HUDEP-2 (cell line): ENCODE measurements at regions not wholly inside any gene's neighbourhood (a gene's known extent, or its start where the extent isn't known, plus 50 kb on each side); places are given as distances from the start of the nearest gene placed in this dataset.
"Not testable (repeated sequence)": the region's sequence is repeated elsewhere in the genome, so short reads cannot be mapped to it uniquely, and the experiment has no call there.

Source experiments
- DNase-seq, 76 experiments: peaks; one replicate each; lab custom pipeline; 2025; ENCODE audit not compliant: unreplicated experiment in 76 of 76; lab: John Stamatoyannopoulos, UW

- no peak for DNase-seq
Observed at GRCh38 chr1:184822267-184822666, 67.6 kb upstream of the EDEM3 start.

- no peak for DNase-seq
Observed at GRCh38 chr1:184821658-184822057, 67.0 kb upstream of the EDEM3 start.

GRCh38 chr1:184820956-184821355 is 66.3 kb upstream of the EDEM3 start:
- no peak for DNase-seq

- no peak for DNase-seq
Observed at GRCh38 chr1:184820218-184820750, 65.6 kb upstream of the EDEM3 start.

- DNase-seq, result no peak
Observed at GRCh38 chr1:184818646-184819045, 64.0 kb upstream of the EDEM3 start.

GRCh38 chr1:184817003-184817402 is 62.3 kb upstream of the EDEM3 start:
- DNase-seq, result not testable (repeated sequence)

GRCh38 chr1:184813528-184814089 is 59.0 kb upstream of the EDEM3 start:
- no peak for DNase-seq

GRCh38 chr1:184811439-184812111 is 56.9 kb upstream of the EDEM3 start:
- no peak for DNase-seq

- DNase-seq, result no peak
Observed at GRCh38 chr1:184810735-184811343, 56.2 kb upstream of the EDEM3 start.

GRCh38 chr1:184806296-184806721 is 51.7 kb upstream of the EDEM3 start:
- DNase-seq, result peak in 46 of 76 experiments; percentile 2 to 62 (median 24)

GRCh38 chr1:184805667-184806295 is 51.1 kb upstream of the EDEM3 start:
- DNase-seq, result peak in 73 of 76 experiments; percentile 12 to 85 (median 67)
